ENCODE measurements at regions not wholly inside any gene's neighbourhood (a gene's known extent, or its start where the extent isn't known, plus 50 kb on each side); places are given as distances from the start of the nearest gene placed in this dataset.

GRCh38 chr11:34816698-34817213, 99.4 kb downstream of the APIP start:
- Histone ChIP-seq H3K4me3 (ENCODE audit: low read depth, low read length, poor library complexity, severe bottlenecking) (no peak overlapping the region), H3K9me3 (ENCODE audit: low read depth, low read length, poor library complexity, severe bottlenecking) (peaks cover 13% of the 10 kb centered on the region), H3K27me3 (replicated peaks; ENCODE audit: insufficient read depth, low read depth, low read length, poor library complexity) (no peaks in the 10 kb centered on the region), H3K4me1 (ENCODE audit: insufficient read depth, low read length, poor library complexity, severe bottlenecking) (no peaks in the 10 kb centered on the region), H3K36me3 (ENCODE audit: insufficient read depth, low read length, poor library complexity, severe bottlenecking) (no peaks in the 10 kb centered on the region), H3K27ac (ENCODE audit: low read depth, low read length, poor library complexity, severe bottlenecking) (no peak overlapping the region)
- ChIA-PET POLR2A (ENCODE audit: low non-redundant PET) (no interaction called here), CTCF (no interaction called here)
- intact Hi-C loops (cut with micrococcal nuclease; ENCODE audit: unreplicated experiment), result no loop called here
- TF ChIP-seq CTCF (conservative IDR thresholded peaks at IDR 0.05; ENCODE audit: low read depth, low read length) (no peak), EZH2 (IDR thresholded peaks at IDR 0.05; ENCODE audit: borderline replicate concordance, low read depth, low read length, poor library complexity, severe bottlenecking) (no peak)
- BruUV-seq (replicated peaks), result no TSS peak
- no peak for DNase-seq (ENCODE audit: low spot score)

- ChIA-PET POLR2A (ENCODE audit: low non-redundant PET) (no interaction called here), CTCF (no interaction called here)
- Histone ChIP-seq H3K36me3 (ENCODE audit: insufficient read depth, low read length, poor library complexity, severe bottlenecking) (no peaks in the 10 kb centered on the region), H3K4me1 (ENCODE audit: insufficient read depth, low read length, poor library complexity, severe bottlenecking) (no peaks in the 10 kb centered on the region), H3K27ac (ENCODE audit: low read depth, low read length, poor library complexity, severe bottlenecking) (no peak overlapping the region), H3K27me3 (replicated peaks; ENCODE audit: insufficient read depth, low read depth, low read length, poor library complexity) (no peaks in the 10 kb centered on the region), H3K4me3 (ENCODE audit: low read depth, low read length, poor library complexity, severe bottlenecking) (no peak overlapping the region), H3K9me3 (ENCODE audit: low read depth, low read length, poor library complexity, severe bottlenecking) (peaks cover 13% of the 10 kb centered on the region)
- TF ChIP-seq CTCF (conservative IDR thresholded peaks at IDR 0.05; ENCODE audit: low read depth, low read length), result no peak
- TF ChIP-seq EZH2 (IDR thresholded peaks at IDR 0.05; ENCODE audit: borderline replicate concordance, low read depth, low read length, poor library complexity, severe bottlenecking), result no peak
- BruUV-seq (replicated peaks), result no TSS peak
- no peak for DNase-seq (ENCODE audit: low spot score)
- intact Hi-C loops (cut with micrococcal nuclease; ENCODE audit: unreplicated experiment), result no loop called here
Measured at GRCh38 chr11:34812905-34813576, 103.1 kb downstream of the APIP start.

- Histone ChIP-seq H3K4me3 (ENCODE audit: low read depth, low read length, poor library complexity, severe bottlenecking) (no peak overlapping the region), H3K36me3 (ENCODE audit: insufficient read depth, low read length, poor library complexity, severe bottlenecking) (no peaks in the 10 kb centered on the region), H3K27ac (ENCODE audit: low read depth, low read length, poor library complexity, severe bottlenecking) (no peak overlapping the region), H3K27me3 (replicated peaks; ENCODE audit: insufficient read depth, low read depth, low read length, poor library complexity) (no peaks in the 10 kb centered on the region), H3K4me1 (ENCODE audit: insufficient read depth, low read length, poor library complexity, severe bottlenecking) (no peaks in the 10 kb centered on the region), H3K9me3 (ENCODE audit: low read depth, low read length, poor library complexity, severe bottlenecking) (peaks cover 8% of the 10 kb centered on the region)
- ChIA-PET POLR2A (ENCODE audit: low non-redundant PET) (no interaction called here), CTCF (no interaction called here)
- no peak for DNase-seq (ENCODE audit: low spot score)
- intact Hi-C loops (cut with micrococcal nuclease; ENCODE audit: unreplicated experiment), result no loop called here
- TF ChIP-seq EZH2 (IDR thresholded peaks at IDR 0.05; ENCODE audit: borderline replicate concordance, low read depth, low read length, poor library complexity, severe bottlenecking) (no peak), CTCF (conservative IDR thresholded peaks at IDR 0.05; ENCODE audit: low read depth, low read length) (no peak)
- no TSS peak for BruUV-seq (replicated peaks)
Measured at GRCh38 chr11:34811858-34812257, 104.3 kb downstream of the APIP start.
